Activated CD8-positive, alpha-beta memory T cell treated with anti-CD3 and anti-CD28 coated beads, Interleukin-2, amount 10 ng/mL, durations not matched to agents 7 days and 5 days (primary cell): ENCODE measurements at regions not wholly inside any gene's neighbourhood (a gene's known extent, or its start where the extent isn't known, plus 50 kb on each side); places are given as distances from the start of the nearest gene placed in this dataset.

Experiments used
- ATAC-seq: fragments of 150-1000 bp; cut with Tn5 transposase; one replicate; pipeline ENCODE4 v1.10.0; 2021; ENCODE audit warnings: moderate library complexity
- CTCF ChIA-PET: fragments of 350-600 bp; sonication (Branson Sonifier 250); formaldehyde crosslinking; loops from one replicate; lab custom pipeline; 2021; ENCODE audit warnings: antibody characterized with exemption; lab: Charles Lee
- DNase-seq: peaks from one replicate; pipeline ENCODE4 v3.0.0-alpha.2; 2020
- H3K27ac Mint-ChIP-seq: one replicate; pipeline ENCODE4 v1.8.0; 2021; ENCODE audit warnings: mild to moderate bottlenecking, mixed read lengths
- H3K27me3 Mint-ChIP-seq: one replicate; pipeline ENCODE4 v1.8.0; 2021; ENCODE audit warnings: mixed read lengths
- H3K36me3 Mint-ChIP-seq: one replicate; pipeline ENCODE4 v1.8.0; 2021; ENCODE audit warnings: mild to moderate bottlenecking, mixed read lengths
- H3K4me1 Mint-ChIP-seq: one replicate; pipeline ENCODE4 v1.8.0; 2021; ENCODE audit warnings: mixed read lengths
- H3K4me3 Mint-ChIP-seq: one replicate; pipeline ENCODE4 v1.8.0; 2021; ENCODE audit warnings: mild to moderate bottlenecking, moderate library complexity, mixed read lengths
- H3K9me3 Mint-ChIP-seq: one replicate; pipeline ENCODE4 v1.8.0; 2022; ENCODE audit warnings: low read depth, mixed read lengths

- no peak for ATAC-seq
- Mint-ChIP-seq H3K4me1 (no peaks in the 10 kb centered on the region), H3K4me3 (no peak overlapping the region), H3K27me3 (peaks cover 9% of the 10 kb centered on the region), H3K27ac (no peak overlapping the region), H3K9me3 (no peaks in the 10 kb centered on the region), H3K36me3 (no peaks in the 10 kb centered on the region)
- CTCF ChIA-PET = no interaction called here
- DNase-seq = no peak
Measured at GRCh38 chr5:141771562-141771961, 89.5 kb upstream of the ARAP3 start.

GRCh38 chr5:141771031-141771430 lies 89.0 kb upstream of the ARAP3 start:
- Mint-ChIP-seq H3K9me3 (no peaks in the 10 kb centered on the region), H3K36me3 (no peaks in the 10 kb centered on the region)
- CTCF ChIA-PET = no interaction called here

GRCh38 chr5:141769671-141770070 lies 87.6 kb upstream of the ARAP3 start:
- ATAC-seq (no peak), DNase-seq (no peak)
- H3K27ac Mint-ChIP-seq = no peak overlapping the region
- no peaks in the 10 kb centered on the region for H3K9me3 Mint-ChIP-seq
- H3K27me3 Mint-ChIP-seq = peaks cover 8% of the 10 kb centered on the region
- no peaks in the 10 kb centered on the region for H3K36me3 Mint-ChIP-seq
- no peak overlapping the region for H3K4me3 Mint-ChIP-seq
- CTCF ChIA-PET = no interaction called here
- H3K4me1 Mint-ChIP-seq = no peaks in the 10 kb centered on the region

More at GRCh38 chr5:141771031-141771430, 89.0 kb upstream of the ARAP3 start:
- no peak for DNase-seq
- no peak overlapping the region for H3K4me3 Mint-ChIP-seq
- peaks cover 9% of the 10 kb centered on the region for H3K27me3 Mint-ChIP-seq
- no peak for ATAC-seq
- no peak overlapping the region for H3K27ac Mint-ChIP-seq
- H3K4me1 Mint-ChIP-seq = no peaks in the 10 kb centered on the region

GRCh38 chr5:141767671-141768070 lies 85.6 kb upstream of the ARAP3 start:
- peaks cover 9% of the 10 kb centered on the region for H3K27me3 Mint-ChIP-seq
- no peak overlapping the region for H3K4me3 Mint-ChIP-seq
- H3K36me3 Mint-ChIP-seq = no peaks in the 10 kb centered on the region
- H3K27ac Mint-ChIP-seq = no peak overlapping the region
- DNase-seq = no peak
- CTCF ChIA-PET = interaction anchor here (1.6 kb wide), 1 partner anchor 24 kb away, joined by 3 read pairs; no protein-coding TSS in a partner anchor
- no peaks in the 10 kb centered on the region for H3K4me1 Mint-ChIP-seq
- ATAC-seq = no peak
- no peaks in the 10 kb centered on the region for H3K9me3 Mint-ChIP-seq

GRCh38 chr5:141765896-141766551 lies 84.0 kb upstream of the ARAP3 start:
- Mint-ChIP-seq H3K4me3 (no peak overlapping the region), H3K27me3 (peaks cover 17% of the 10 kb centered on the region), H3K9me3 (no peaks in the 10 kb centered on the region), H3K27ac (no peak overlapping the region), H3K4me1 (no peaks in the 10 kb centered on the region), H3K36me3 (no peaks in the 10 kb centered on the region)
- DNase-seq (no peak), ATAC-seq (no peak)
- CTCF ChIA-PET = interaction anchor here (1.2 kb wide), 1 partner anchor 35 kb away, joined by 3 read pairs; no protein-coding TSS in a partner anchor

GRCh38 chr5:141763541-141763940 lies 81.5 kb upstream of the ARAP3 start:
- Mint-ChIP-seq H3K27ac (no peak overlapping the region), H3K27me3 (peaks cover 26% of the 10 kb centered on the region), H3K36me3 (no peaks in the 10 kb centered on the region), H3K9me3 (no peaks in the 10 kb centered on the region), H3K4me1 (no peaks in the 10 kb centered on the region), H3K4me3 (no peak overlapping the region)
- no peak for DNase-seq
- CTCF ChIA-PET = interaction anchor here (0.6 to 2.1 kb wide), 2 partner anchors 49 to 115 kb away, joined by 3 to 6 read pairs; partner anchors contain the start of gene PCDH1
- no peak for ATAC-seq

- Mint-ChIP-seq H3K27ac (no peak overlapping the region), H3K9me3 (no peaks in the 10 kb centered on the region), H3K27me3 (peaks cover 33% of the 10 kb centered on the region), H3K36me3 (no peaks in the 10 kb centered on the region), H3K4me1 (no peaks in the 10 kb centered on the region), H3K4me3 (no peak overlapping the region)
- DNase-seq (no peak), ATAC-seq (no peak)
- CTCF ChIA-PET = interaction anchor here (1.0 to 2.1 kb wide), 2 partner anchors 116 to 198 kb away, joined by 4 to 6 read pairs; partner anchors contain the start of gene PCDH1
Measured at GRCh38 chr5:141762790-141763368, 80.8 kb upstream of the ARAP3 start.

- Mint-ChIP-seq H3K9me3 (no peaks in the 10 kb centered on the region), H3K4me3 (no peak overlapping the region), H3K27me3 (peaks cover 38% of the 10 kb centered on the region), H3K36me3 (no peaks in the 10 kb centered on the region), H3K4me1 (no peaks in the 10 kb centered on the region), H3K27ac (no peak overlapping the region)
- CTCF ChIA-PET = interaction anchor here (1.0 to 2.1 kb wide), 2 partner anchors 116 to 198 kb away, joined by 4 to 6 read pairs; partner anchors contain the start of gene PCDH1
- ATAC-seq (no peak), DNase-seq (no peak)
Measured at GRCh38 chr5:141762316-141762715, 80.3 kb upstream of the ARAP3 start.

- Mint-ChIP-seq H3K4me1 (no peaks in the 10 kb centered on the region), H3K36me3 (no peaks in the 10 kb centered on the region), H3K4me3 (no peak overlapping the region), H3K9me3 (no peaks in the 10 kb centered on the region), H3K27me3 (peaks cover 42% of the 10 kb centered on the region), H3K27ac (no peak overlapping the region)
- ATAC-seq = no peak
- CTCF ChIA-PET = interaction anchor here (1.0 to 1.5 kb wide), 4 partner anchors 28 to 200 kb away, joined by 3 to 5 read pairs (median 3); no protein-coding TSS in a partner anchor
- no peak for DNase-seq
Measured at GRCh38 chr5:141760753-141761152, 78.7 kb upstream of the ARAP3 start.

GRCh38 chr5:141760193-141760592 lies 78.2 kb upstream of the ARAP3 start:
- H3K4me3 Mint-ChIP-seq = no peak overlapping the region
- no peaks in the 10 kb centered on the region for H3K9me3 Mint-ChIP-seq
- DNase-seq = no peak
- no peak overlapping the region for H3K27ac Mint-ChIP-seq
- CTCF ChIA-PET = interaction anchor here (1.2 to 1.5 kb wide), 3 partner anchors 28 to 201 kb away, joined by 3 to 5 read pairs (median 3); no protein-coding TSS in a partner anchor
- no peaks in the 10 kb centered on the region for H3K36me3 Mint-ChIP-seq
- H3K4me1 Mint-ChIP-seq = no peaks in the 10 kb centered on the region
- no peak for ATAC-seq
- H3K27me3 Mint-ChIP-seq = peaks cover 47% of the 10 kb centered on the region

GRCh38 chr5:141758310-141758998 lies 76.4 kb upstream of the ARAP3 start:
- Mint-ChIP-seq H3K36me3 (no peaks in the 10 kb centered on the region), H3K4me1 (no peaks in the 10 kb centered on the region), H3K27ac (no peak overlapping the region), H3K9me3 (no peaks in the 10 kb centered on the region), H3K4me3 (no peak overlapping the region), H3K27me3 (peaks cover 57% of the 10 kb centered on the region)
- DNase-seq (no peak), ATAC-seq (no peak)
- CTCF ChIA-PET = no interaction called here

- no peak overlapping the region for H3K4me3 Mint-ChIP-seq
- no peak overlapping the region for H3K27ac Mint-ChIP-seq
- ATAC-seq (no peak), DNase-seq (no peak)
- CTCF ChIA-PET = no interaction called here
- no peaks in the 10 kb centered on the region for H3K36me3 Mint-ChIP-seq
- peaks cover 64% of the 10 kb centered on the region for H3K27me3 Mint-ChIP-seq
- no peaks in the 10 kb centered on the region for H3K4me1 Mint-ChIP-seq
- H3K9me3 Mint-ChIP-seq = no peaks in the 10 kb centered on the region
Measured at GRCh38 chr5:141757402-141757801, 75.4 kb upstream of the ARAP3 start.

- Mint-ChIP-seq H3K27me3 (peaks cover 67% of the 10 kb centered on the region), H3K27ac (no peak overlapping the region), H3K9me3 (no peaks in the 10 kb centered on the region), H3K4me1 (no peaks in the 10 kb centered on the region), H3K36me3 (no peaks in the 10 kb centered on the region), H3K4me3 (no peak overlapping the region)
- CTCF ChIA-PET = interaction anchor here (0.6 kb wide), 1 partner anchor 17 kb away, joined by 4 read pairs; no protein-coding TSS in a partner anchor
- DNase-seq (no peak), ATAC-seq (no peak)
Measured at GRCh38 chr5:141756196-141756595, 74.2 kb upstream of the ARAP3 start.
